RKO (cell line): ENCODE measurements at regions not wholly inside any gene's neighbourhood (a gene's known extent, or its start where the extent isn't known, plus 50 kb on each side); places are given as distances from the start of the nearest gene placed in this dataset.

ENCODE experiments used
- DNase-seq: peaks from one replicate; pipeline ENCODE4 v3.0.0-alpha.2; 2016; ENCODE audit warnings: low spot score

GRCh38 chr20:57847104-57847503 is 137.3 kb upstream of the PMEPA1 start:
- DNase-seq: no peak

GRCh38 chr20:57844626-57845596 is 135.1 kb upstream of the PMEPA1 start:
- DNase-seq: no peak

- no peak for DNase-seq
Measured at GRCh38 chr20:57843941-57844625, 134.3 kb upstream of the PMEPA1 start.

- DNase-seq: no peak
Measured at GRCh38 chr20:57842720-57843119, 132.9 kb upstream of the PMEPA1 start.

GRCh38 chr20:57841297-57841866 is 131.6 kb upstream of the PMEPA1 start:
- no peak for DNase-seq

- no peak for DNase-seq
Measured at GRCh38 chr20:57840504-57841296, 130.9 kb upstream of the PMEPA1 start.

- no peak for DNase-seq
Measured at GRCh38 chr20:57840066-57840465, 130.3 kb upstream of the PMEPA1 start.

GRCh38 chr20:57838670-57839151 is 128.9 kb upstream of the PMEPA1 start:
- no peak for DNase-seq

- no peak for DNase-seq
Measured at GRCh38 chr20:57837208-57838035, 127.6 kb upstream of the PMEPA1 start.

GRCh38 chr20:57835588-57836455 is 126.0 kb upstream of the PMEPA1 start:
- DNase-seq: no peak

- no peak for DNase-seq
Measured at GRCh38 chr20:57835074-57835452, 125.2 kb upstream of the PMEPA1 start.

- DNase-seq: no peak
Measured at GRCh38 chr20:57834306-57835073, 124.7 kb upstream of the PMEPA1 start.

- DNase-seq: no peak
Measured at GRCh38 chr20:57831993-57832585, 122.3 kb upstream of the PMEPA1 start.

GRCh38 chr20:57831326-57831992 is 121.6 kb upstream of the PMEPA1 start:
- no peak for DNase-seq

GRCh38 chr20:57830515-57830895 is 120.7 kb upstream of the PMEPA1 start:
- DNase-seq: no peak

- no peak for DNase-seq
Measured at GRCh38 chr20:57829805-57830514, 120.1 kb upstream of the PMEPA1 start.

GRCh38 chr20:57829336-57829735 is 119.5 kb upstream of the PMEPA1 start:
- DNase-seq: no peak

GRCh38 chr20:57828696-57829095 is 118.9 kb upstream of the PMEPA1 start:
- no peak for DNase-seq
